Neural cell (in vitro differentiated cells): ENCODE measurements at regions not wholly inside any gene's neighbourhood (a gene's known extent, or its start where the extent isn't known, plus 50 kb on each side); places are given as distances from the start of the nearest gene placed in this dataset.

Source experiments
- EP300 ChIP-seq: fragments of 450-650 bp; conservative IDR thresholded peaks from 2 replicates; pipeline ENCODE4 v1.6.1; 2014; ENCODE audit warnings: antibody characterized with exemption, mild to moderate bottlenecking, moderate library complexity; ENCODE audit not compliant: poor library complexity, severe bottlenecking
- EZH2 ChIP-seq: fragments of 200-600, 300-800 bp; shearing (Covaris generic), sonication (generic); IDR thresholded peaks from 2 replicates; pipeline ENCODE4 v1.6.1; 2014; ENCODE audit warnings: antibody characterized with exemption, low read length, borderline replicate concordance, mild to moderate bottlenecking; ENCODE audit not compliant: insufficient read depth, poor library complexity, severe bottlenecking
- POLR2AphosphoS5 ChIP-seq: IDR thresholded peaks from 2 replicates; pipeline ENCODE4 v1.6.1; 2012
- TF ChIP-seq, protein P1 (sequence below): fragments of 450-650 bp; IDR thresholded peaks from 2 replicates; pipeline ENCODE4 v1.5.1; 2014; ENCODE audit warnings: antibody characterized with exemption, mild to moderate bottlenecking, moderate library complexity; ENCODE audit not compliant: poor library complexity, severe bottlenecking

DNA sequence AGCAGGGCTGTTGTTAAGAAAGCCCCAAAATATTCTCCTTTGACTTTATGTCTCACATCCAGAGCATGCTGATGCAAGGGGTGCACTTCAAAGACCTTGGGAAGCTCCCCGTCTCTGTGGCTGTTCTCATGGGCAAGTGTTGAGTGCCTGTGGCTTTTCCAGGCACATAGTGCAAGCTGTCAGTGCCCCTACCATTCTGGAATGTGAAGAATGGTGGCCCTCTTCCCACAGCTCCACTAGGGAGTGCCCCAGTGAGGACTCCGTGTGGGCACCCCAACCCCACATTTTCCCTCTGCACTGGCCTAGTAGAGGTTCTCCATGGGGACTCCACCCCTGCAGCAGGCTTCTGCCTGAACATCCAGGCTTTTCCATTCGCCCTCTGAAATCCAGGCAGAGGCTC, 673.7 kb downstream of the HTR1B start:
- TF ChIP-seq POLR2AphosphoS5: no peak
- TF ChIP-seq, protein P1, sequence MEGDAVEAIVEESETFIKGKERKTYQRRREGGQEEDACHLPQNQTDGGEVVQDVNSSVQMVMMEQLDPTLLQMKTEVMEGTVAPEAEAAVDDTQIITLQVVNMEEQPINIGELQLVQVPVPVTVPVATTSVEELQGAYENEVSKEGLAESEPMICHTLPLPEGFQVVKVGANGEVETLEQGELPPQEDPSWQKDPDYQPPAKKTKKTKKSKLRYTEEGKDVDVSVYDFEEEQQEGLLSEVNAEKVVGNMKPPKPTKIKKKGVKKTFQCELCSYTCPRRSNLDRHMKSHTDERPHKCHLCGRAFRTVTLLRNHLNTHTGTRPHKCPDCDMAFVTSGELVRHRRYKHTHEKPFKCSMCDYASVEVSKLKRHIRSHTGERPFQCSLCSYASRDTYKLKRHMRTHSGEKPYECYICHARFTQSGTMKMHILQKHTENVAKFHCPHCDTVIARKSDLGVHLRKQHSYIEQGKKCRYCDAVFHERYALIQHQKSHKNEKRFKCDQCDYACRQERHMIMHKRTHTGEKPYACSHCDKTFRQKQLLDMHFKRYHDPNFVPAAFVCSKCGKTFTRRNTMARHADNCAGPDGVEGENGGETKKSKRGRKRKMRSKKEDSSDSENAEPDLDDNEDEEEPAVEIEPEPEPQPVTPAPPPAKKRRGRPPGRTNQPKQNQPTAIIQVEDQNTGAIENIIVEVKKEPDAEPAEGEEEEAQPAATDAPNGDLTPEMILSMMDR: no peak
- TF ChIP-seq EP300: no peak
- no peak for TF ChIP-seq EZH2
